GM12874 (cell line): ENCODE measurements at regions not wholly inside any gene's neighbourhood (a gene's known extent, or its start where the extent isn't known, plus 50 kb on each side); places are given as distances from the start of the nearest gene placed in this dataset.

Experiments
- TF ChIP-seq, protein P1 (sequence below): IDR thresholded peaks from 2 replicates; pipeline ENCODE4 v1.5.1; 2011; ENCODE audit warnings: low read depth, mild to moderate bottlenecking, control low read depth, low read length, moderate library complexity; ENCODE audit not compliant: insufficient read depth

DNA sequence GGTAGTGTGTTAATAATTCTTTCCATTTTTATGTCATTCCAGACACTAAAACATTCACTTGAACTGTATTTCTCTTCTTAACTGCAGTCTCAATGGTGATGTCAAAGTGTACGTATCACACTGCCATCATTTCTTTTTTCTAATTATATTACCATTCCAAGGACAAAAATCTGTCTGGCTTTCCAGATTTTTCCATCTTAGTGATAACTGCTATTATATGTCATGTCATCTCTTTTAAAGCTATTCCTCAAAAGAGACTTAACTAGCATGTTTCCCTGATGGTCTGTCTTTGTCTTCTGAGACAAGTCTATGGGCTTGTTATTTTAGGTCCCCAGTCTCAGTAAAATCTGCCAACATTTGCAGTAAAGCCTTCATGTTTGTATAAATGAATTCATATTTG, 1207.1 kb downstream of the PCDH17 start:
- TF ChIP-seq, protein P1, sequence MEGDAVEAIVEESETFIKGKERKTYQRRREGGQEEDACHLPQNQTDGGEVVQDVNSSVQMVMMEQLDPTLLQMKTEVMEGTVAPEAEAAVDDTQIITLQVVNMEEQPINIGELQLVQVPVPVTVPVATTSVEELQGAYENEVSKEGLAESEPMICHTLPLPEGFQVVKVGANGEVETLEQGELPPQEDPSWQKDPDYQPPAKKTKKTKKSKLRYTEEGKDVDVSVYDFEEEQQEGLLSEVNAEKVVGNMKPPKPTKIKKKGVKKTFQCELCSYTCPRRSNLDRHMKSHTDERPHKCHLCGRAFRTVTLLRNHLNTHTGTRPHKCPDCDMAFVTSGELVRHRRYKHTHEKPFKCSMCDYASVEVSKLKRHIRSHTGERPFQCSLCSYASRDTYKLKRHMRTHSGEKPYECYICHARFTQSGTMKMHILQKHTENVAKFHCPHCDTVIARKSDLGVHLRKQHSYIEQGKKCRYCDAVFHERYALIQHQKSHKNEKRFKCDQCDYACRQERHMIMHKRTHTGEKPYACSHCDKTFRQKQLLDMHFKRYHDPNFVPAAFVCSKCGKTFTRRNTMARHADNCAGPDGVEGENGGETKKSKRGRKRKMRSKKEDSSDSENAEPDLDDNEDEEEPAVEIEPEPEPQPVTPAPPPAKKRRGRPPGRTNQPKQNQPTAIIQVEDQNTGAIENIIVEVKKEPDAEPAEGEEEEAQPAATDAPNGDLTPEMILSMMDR = no peak

DNA sequence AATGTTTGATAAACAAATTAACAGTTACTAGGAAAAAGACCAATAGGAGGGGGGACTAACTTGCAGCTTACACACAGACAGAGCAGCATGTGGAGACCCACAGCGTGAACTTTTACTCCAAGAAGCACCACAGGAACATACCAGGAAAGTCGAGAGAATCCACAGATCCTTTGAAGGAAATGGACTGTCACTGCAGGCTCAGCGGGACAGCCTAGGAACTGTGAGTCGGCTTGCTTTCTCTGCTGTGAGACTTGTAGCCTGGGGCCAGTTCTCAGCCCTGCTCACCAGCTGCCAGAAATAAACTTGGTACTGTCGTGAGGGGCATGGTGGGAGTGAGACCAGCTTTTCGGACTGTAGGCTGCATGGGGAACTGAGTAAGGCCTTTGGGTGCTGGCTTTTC, 1211.5 kb downstream of the PCDH17 start:
- TF ChIP-seq, protein P1 = no peak

DNA sequence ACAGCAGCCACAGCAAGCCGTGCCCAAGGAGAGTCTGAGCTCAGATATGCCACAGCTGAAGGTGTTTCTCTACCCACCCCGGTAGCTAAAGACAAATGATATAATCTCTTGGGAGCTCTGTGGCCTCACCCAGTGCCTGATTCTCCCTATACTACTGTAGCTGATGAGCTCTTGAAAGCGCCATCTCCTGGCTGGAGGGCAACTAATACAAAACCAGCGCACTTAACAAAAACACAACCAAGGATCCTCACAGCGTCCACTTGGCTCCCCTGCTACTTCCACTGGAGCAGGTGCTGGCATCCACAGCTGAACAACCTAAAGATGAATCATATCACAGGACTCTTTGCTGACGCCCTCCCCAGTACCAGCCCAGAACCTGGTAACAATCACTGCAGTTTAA, 1212.0 kb downstream of the PCDH17 start:
- TF ChIP-seq, protein P1 = no peak

DNA sequence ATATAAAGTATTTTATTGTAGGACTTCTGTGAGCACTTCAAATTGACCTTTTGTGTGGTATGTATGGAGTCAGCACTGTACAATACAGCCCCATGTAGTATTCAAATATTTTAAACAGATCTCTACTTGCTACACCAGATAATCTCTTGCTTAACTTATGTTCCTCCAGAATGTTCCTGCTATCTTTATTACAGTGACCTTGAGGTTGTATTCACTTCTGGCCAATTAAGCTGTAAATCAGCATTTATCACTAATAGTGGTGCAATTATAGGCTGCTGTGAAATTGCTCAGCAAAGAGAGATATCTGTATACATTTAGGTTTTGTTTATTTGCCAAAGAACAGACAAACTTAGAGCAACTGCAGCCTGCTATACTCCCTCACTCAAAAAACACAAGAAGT, 1218.6 kb downstream of the PCDH17 start:
- TF ChIP-seq, protein P1 = no peak

DNA sequence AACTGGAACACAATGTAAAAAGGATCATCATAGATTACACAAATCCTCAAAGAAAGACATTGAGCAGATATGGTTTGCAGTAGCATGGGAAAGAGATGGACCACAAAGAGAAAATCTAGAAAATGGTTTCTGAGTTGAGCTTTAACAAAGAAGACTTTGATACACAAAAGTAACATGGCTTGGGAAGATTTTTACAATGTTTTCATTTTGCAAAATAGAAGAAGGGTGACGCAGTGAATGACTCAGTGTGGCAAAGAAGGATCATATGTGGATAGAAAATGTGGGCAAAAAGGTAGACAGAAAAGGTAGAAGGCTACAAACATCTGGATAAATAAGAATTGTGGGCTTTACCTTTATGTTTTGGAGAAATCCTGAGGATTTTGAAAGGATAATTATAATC, 1220.5 kb downstream of the PCDH17 start:
- TF ChIP-seq, protein P1 = no peak

DNA sequence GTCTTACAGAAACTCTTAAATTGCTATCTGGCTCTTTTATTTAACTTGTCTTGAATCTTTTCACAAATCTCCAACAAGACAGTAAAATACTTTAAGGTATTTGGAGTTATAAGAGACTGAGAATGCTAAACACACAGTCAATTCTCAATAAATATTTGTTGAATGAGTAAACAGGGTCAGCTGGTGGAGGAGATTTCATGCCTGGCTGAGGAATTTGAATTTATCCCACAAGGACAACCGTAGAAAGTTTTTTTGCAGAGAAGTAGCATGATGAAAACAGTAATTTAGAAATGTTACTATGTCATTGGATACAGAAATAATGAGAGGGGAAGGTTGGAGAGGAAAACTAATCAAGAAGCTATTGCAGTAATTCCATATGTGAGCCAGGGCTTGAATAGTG, 1223.7 kb downstream of the PCDH17 start:
- TF ChIP-seq, protein P1 = no peak

DNA sequence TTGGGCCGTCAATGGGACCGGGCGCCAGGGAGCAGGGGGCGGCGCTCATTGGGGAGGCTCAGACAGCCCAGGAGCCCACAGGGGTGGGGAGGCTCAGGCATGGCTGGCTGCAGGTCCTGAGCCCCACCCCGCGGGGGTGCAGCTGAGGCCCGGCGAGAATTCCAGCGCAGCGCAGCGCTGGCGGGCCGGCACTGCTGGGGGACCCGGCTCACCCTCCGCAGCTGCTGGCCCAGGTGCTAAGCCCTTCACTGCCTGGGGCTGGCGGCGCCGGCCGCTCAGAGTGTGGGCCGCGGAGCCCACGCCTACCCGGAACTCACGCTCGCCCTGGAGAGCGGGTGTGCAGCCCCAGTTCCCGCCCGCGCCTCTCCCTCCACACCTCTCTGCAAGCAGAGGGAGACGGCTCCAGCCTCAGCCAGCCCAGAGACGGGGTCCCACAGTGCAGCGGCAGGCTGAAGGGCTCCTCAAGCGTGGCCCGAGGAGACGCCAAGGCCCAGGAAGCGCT, 1227.4 kb downstream of the PCDH17 start:
- TF ChIP-seq, protein P1 = no peak

DNA sequence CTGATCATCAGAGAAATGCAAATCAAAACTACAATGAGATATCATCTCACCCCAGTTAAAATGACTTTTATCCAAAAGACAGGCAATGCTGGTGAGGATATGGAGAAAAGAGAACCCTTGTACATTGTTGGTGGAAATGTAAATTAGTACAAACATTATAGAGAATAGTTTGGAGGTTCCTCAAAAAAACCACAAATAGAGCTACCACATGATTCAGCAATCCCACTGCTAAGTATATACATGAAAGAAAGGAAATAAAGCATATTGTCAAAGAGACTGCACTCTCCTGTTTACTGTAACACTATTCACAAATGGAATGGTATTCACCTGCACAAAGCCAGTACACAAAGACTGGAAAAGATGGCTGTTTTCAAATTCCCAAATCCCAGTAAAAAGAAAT, 1233.7 kb downstream of the PCDH17 start:
- TF ChIP-seq, protein P1 = no peak
